ENCODE measurements at regions not wholly inside any gene's neighbourhood (a gene's known extent, or its start where the extent isn't known, plus 50 kb on each side); places are given as distances from the start of the nearest gene placed in this dataset.

GRCh38 chr21:31576428-31576827 lies 83.1 kb upstream of the SOD1 start:
- no peak for TF ChIP-seq CTCF (IDR thresholded peaks at IDR 0.05)
- no peak for TF ChIP-seq POLR2A (IDR thresholded peaks at IDR 0.05)
